ENCODE measurements at regions not wholly inside any gene's neighbourhood (a gene's known extent, or its start where the extent isn't known, plus 50 kb on each side); places are given as distances from the start of the nearest gene placed in this dataset.

DNA sequence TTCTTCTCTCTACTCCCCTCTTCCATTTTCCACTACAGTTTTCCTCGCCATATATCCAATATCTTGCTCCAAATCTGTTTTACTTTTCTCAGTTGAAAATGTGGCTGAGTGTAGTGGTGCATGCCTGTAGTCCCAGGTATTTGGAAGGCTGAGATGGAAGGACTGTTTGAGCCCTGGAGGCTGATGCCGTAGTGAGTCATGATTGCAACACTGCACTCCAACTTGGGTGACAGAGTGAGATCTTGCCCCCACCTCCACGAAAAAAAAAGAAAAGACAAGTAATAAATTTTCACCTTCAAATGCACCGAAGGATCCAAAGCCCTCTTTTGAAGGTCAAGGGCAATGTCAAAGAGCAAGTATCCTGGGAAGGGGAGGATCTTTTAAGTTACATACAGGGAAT is 592.3 kb downstream of the TMEM114 start:
- H3K4me2 ChIP-seq, result no peak overlapping the region
- WGBS (ENCODE audit: low lambda C conversion rate, missing lambda C conversion rate), result 86% methylated on average over 4 of the region's 4 CpGs
- TF ChIP-seq, protein P1, sequence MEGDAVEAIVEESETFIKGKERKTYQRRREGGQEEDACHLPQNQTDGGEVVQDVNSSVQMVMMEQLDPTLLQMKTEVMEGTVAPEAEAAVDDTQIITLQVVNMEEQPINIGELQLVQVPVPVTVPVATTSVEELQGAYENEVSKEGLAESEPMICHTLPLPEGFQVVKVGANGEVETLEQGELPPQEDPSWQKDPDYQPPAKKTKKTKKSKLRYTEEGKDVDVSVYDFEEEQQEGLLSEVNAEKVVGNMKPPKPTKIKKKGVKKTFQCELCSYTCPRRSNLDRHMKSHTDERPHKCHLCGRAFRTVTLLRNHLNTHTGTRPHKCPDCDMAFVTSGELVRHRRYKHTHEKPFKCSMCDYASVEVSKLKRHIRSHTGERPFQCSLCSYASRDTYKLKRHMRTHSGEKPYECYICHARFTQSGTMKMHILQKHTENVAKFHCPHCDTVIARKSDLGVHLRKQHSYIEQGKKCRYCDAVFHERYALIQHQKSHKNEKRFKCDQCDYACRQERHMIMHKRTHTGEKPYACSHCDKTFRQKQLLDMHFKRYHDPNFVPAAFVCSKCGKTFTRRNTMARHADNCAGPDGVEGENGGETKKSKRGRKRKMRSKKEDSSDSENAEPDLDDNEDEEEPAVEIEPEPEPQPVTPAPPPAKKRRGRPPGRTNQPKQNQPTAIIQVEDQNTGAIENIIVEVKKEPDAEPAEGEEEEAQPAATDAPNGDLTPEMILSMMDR (IDR thresholded peaks at IDR 0.05; ENCODE audit: poor library complexity), result no peak
- TF ChIP-seq EZH2phosphoT487 (IDR thresholded peaks at IDR 0.05; ENCODE audit: low read depth, severe bottlenecking, unreplicated experiment) (no peak), EZH2 (IDR thresholded peaks at IDR 0.05; ENCODE audit: borderline replicate concordance) (no peak)

DNA sequence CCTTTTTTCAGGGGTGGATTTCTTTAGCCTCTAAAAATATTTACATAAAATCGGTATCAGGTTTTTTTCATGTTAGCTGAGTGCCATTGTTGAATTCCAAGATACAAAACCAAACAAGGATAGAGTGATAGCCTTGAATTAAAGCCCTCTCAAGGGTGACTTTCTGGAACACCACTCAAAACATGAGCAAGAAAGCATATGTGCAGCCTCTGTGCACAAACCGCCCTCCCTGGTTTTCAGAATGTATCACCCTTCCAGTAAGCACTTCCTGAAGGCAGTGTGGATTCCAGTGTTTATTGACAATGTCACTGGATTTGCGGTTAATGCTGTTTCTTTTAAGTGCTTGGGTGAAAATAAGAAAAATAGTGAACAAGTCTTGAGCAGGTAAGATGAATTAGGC is 597.7 kb downstream of the TMEM114 start:
- DNase-seq (ENCODE audit: low spot score), result no peak
- H3K27ac ChIP-seq, result no peak overlapping the region
- 47% methylated on average over 3 of the region's 3 CpGs for WGBS (ENCODE audit: low lambda C conversion rate, missing lambda C conversion rate)

More for the DNA sequence above, 592.3 kb downstream of the TMEM114 start:
- Histone ChIP-seq H3K27ac (no peak overlapping the region), H3K9me3 (ENCODE audit: low read depth) (no peaks in the 10 kb centered on the region), H3K9me2 (replicated peaks; ENCODE audit: insufficient read depth) (no peaks in the 10 kb centered on the region), H3K4me3 (no peak overlapping the region), H2AFZ (no peak overlapping the region), H4K20me1 (ENCODE audit: insufficient read depth, poor library complexity, severe bottlenecking) (no peaks in the 10 kb centered on the region), H3K79me2 (no peaks in the 10 kb centered on the region), H3K27me3 (no peaks in the 10 kb centered on the region), H3K4me1 (ENCODE audit: insufficient read depth) (no peaks in the 10 kb centered on the region), H3K36me3 (replicated peaks; ENCODE audit: insufficient read depth, low read depth) (no peaks in the 10 kb centered on the region)
- DNase-seq (ENCODE audit: low spot score), result no peak

DNA sequence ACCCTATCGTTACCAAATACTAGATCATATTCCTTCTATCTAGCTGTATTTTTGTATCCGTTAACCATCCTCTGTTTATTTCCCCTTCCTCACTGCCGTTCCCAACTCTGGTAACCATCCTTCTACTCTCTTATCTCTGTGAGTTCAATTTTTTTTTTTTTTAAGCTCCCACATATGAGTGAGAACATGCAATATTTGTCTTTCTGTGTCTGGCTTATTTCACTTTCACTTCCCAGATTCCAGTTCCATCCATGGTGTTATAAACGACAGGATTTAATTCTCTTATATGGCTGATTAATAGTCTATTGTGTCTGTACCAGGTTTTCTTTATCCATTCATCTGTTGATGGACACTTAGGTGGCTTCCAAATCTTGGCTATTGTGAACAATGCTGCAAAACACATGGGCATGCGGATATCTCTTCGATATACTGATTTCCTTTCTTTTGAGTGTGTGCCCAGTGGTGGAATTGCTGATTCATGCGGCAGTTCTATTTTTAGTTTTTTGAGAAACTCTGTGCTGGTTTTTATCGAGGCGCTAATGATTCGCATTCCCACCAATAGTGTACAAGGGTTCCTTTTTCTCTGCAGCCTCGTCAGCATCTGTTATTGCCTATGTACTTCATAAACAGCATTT is 599.6 kb downstream of the TMEM114 start:
- no peak for DNase-seq (ENCODE audit: low spot score)
- H2AFZ ChIP-seq, result no peak overlapping the region
- H3K4me1 ChIP-seq (ENCODE audit: insufficient read depth), result no peaks in the 10 kb centered on the region
- H3K9me3 ChIP-seq (ENCODE audit: low read depth), result no peaks in the 10 kb centered on the region
- no peaks in the 10 kb centered on the region for H3K9me2 ChIP-seq (replicated peaks; ENCODE audit: insufficient read depth)
- TF ChIP-seq, protein P1 (IDR thresholded peaks at IDR 0.05; ENCODE audit: poor library complexity), result no peak
- TF ChIP-seq EZH2 (IDR thresholded peaks at IDR 0.05; ENCODE audit: borderline replicate concordance), result no peak
- TF ChIP-seq EZH2phosphoT487 (IDR thresholded peaks at IDR 0.05; ENCODE audit: low read depth, severe bottlenecking, unreplicated experiment), result no peak
- H4K20me1 ChIP-seq (ENCODE audit: insufficient read depth, poor library complexity, severe bottlenecking), result no peaks in the 10 kb centered on the region
- WGBS (ENCODE audit: low lambda C conversion rate, missing lambda C conversion rate), result 76% methylated on average over 11 of the region's 11 CpGs
- no peaks in the 10 kb centered on the region for H3K79me2 ChIP-seq
- no peak overlapping the region for H3K27ac ChIP-seq
- no peak overlapping the region for H3K4me2 ChIP-seq
- H3K27me3 ChIP-seq, result no peaks in the 10 kb centered on the region
- H3K36me3 ChIP-seq (replicated peaks; ENCODE audit: insufficient read depth, low read depth), result no peaks in the 10 kb centered on the region
- no peak overlapping the region for H3K4me3 ChIP-seq

More for the DNA sequence above, 597.7 kb downstream of the TMEM114 start:
- Histone ChIP-seq H3K9me2 (replicated peaks; ENCODE audit: insufficient read depth) (no peaks in the 10 kb centered on the region), H4K20me1 (ENCODE audit: insufficient read depth, poor library complexity, severe bottlenecking) (no peaks in the 10 kb centered on the region), H2AFZ (no peak overlapping the region), H3K4me3 (no peak overlapping the region), H3K4me1 (ENCODE audit: insufficient read depth) (no peaks in the 10 kb centered on the region), H3K27me3 (no peaks in the 10 kb centered on the region), H3K4me2 (no peak overlapping the region), H3K9me3 (ENCODE audit: low read depth) (no peaks in the 10 kb centered on the region), H3K79me2 (no peaks in the 10 kb centered on the region), H3K36me3 (replicated peaks; ENCODE audit: insufficient read depth, low read depth) (no peaks in the 10 kb centered on the region)
- no peak for TF ChIP-seq EZH2phosphoT487 (IDR thresholded peaks at IDR 0.05; ENCODE audit: low read depth, severe bottlenecking, unreplicated experiment)
- TF ChIP-seq EZH2 (IDR thresholded peaks at IDR 0.05; ENCODE audit: borderline replicate concordance), result no peak
- TF ChIP-seq, protein P1 (IDR thresholded peaks at IDR 0.05; ENCODE audit: poor library complexity), result no peak
